ENCODE measurements at regions not wholly inside any gene's neighbourhood (a gene's known extent, or its start where the extent isn't known, plus 50 kb on each side); places are given as distances from the start of the nearest gene placed in this dataset.

GRCh38 chr3:174408310-174408709 is 450.8 kb upstream of the NAALADL2 start:
- no peak for DNase-seq

GRCh38 chr3:174409086-174409743 is 449.9 kb upstream of the NAALADL2 start:
- no peak for DNase-seq

GRCh38 chr3:174413062-174413912 is 445.8 kb upstream of the NAALADL2 start:
- no peak for DNase-seq

- DNase-seq, result no peak
These were observed 444.2 kb upstream of the NAALADL2 start for GRCh38 chr3:174414902-174415301.

GRCh38 chr3:174417573-174417972 is 441.6 kb upstream of the NAALADL2 start:
- no peak for DNase-seq

- DNase-seq, result no peak
These were observed 439.9 kb upstream of the NAALADL2 start for GRCh38 chr3:174419216-174419615.

GRCh38 chr3:174423936-174424335 is 435.2 kb upstream of the NAALADL2 start:
- DNase-seq, result no peak

GRCh38 chr3:174424656-174425055 is 434.5 kb upstream of the NAALADL2 start:
- DNase-seq, result no peak

GRCh38 chr3:174425422-174425821 is 433.7 kb upstream of the NAALADL2 start:
- DNase-seq, result no peak

GRCh38 chr3:174430986-174431385 is 428.1 kb upstream of the NAALADL2 start:
- DNase-seq, result no peak

- DNase-seq, result no peak
These were observed 427.4 kb upstream of the NAALADL2 start for GRCh38 chr3:174431717-174432116.

- no peak for DNase-seq
These were observed 422.8 kb upstream of the NAALADL2 start for GRCh38 chr3:174436367-174436766.

- no peak for DNase-seq
These were observed 420.5 kb upstream of the NAALADL2 start for GRCh38 chr3:174438501-174439145.

- DNase-seq, result no peak
These were observed 419.5 kb upstream of the NAALADL2 start for GRCh38 chr3:174439331-174440252.

- no peak for DNase-seq
These were observed 418.9 kb upstream of the NAALADL2 start for GRCh38 chr3:174440253-174440701.

GRCh38 chr3:174440741-174441587 is 418.2 kb upstream of the NAALADL2 start:
- DNase-seq, result peak; percentile 93

GRCh38 chr3:174441588-174442301 is 417.4 kb upstream of the NAALADL2 start:
- DNase-seq, result peak; percentile 13

- DNase-seq, result no peak
These were observed 416.8 kb upstream of the NAALADL2 start for GRCh38 chr3:174442302-174442682.

GRCh38 chr3:174444391-174444790 is 414.7 kb upstream of the NAALADL2 start:
- no peak for DNase-seq

GRCh38 chr3:174457758-174458157 is 401.4 kb upstream of the NAALADL2 start:
- DNase-seq, result no peak

- no peak for DNase-seq
These were observed 398.3 kb upstream of the NAALADL2 start for GRCh38 chr3:174460831-174461230.
